Sigmoid colon (tissue), 4 donors: ENCODE measurements at regions not wholly inside any gene's neighbourhood (a gene's known extent, or its start where the extent isn't known, plus 50 kb on each side); places are given as distances from the start of the nearest gene placed in this dataset.

Experiments
- EP300 ChIP-seq, 4 donors: sonication (generic); formaldehyde crosslinking; IDR thresholded peaks; one replicate each; pipeline ENCODE4 v1.6.1; 2017; ENCODE audit warnings: antibody characterized with exemption in 4 of 4
- POLR2A ChIP-seq, 2 donors: fragments of 450-650 bp; IDR thresholded peaks; one replicate each; pipeline ENCODE4 v1.6.1; 2016; ENCODE audit warnings: antibody characterized with exemption in 2 of 2, mild to moderate bottlenecking in 2 of 2, moderate library complexity in 2 of 2
- POLR2AphosphoS5 ChIP-seq, 4 donors: sonication (generic); formaldehyde crosslinking; IDR thresholded peaks; one replicate each; pipeline ENCODE4 v1.6.1; 2017; ENCODE audit warnings: antibody characterized with exemption in 4 of 4
- TF ChIP-seq, protein P1 (sequence below), 4 experiments: fragments of 450-650 bp in 3 of 4; fragments of 200-600 bp in 1 of 4; IDR thresholded peaks; one replicate each; pipeline ENCODE4 v1.5.1; 2016 to 2019; ENCODE audit warnings: antibody characterized with exemption in 4 of 4, mild to moderate bottlenecking in 3 of 4, moderate library complexity in 2 of 4

DNA sequence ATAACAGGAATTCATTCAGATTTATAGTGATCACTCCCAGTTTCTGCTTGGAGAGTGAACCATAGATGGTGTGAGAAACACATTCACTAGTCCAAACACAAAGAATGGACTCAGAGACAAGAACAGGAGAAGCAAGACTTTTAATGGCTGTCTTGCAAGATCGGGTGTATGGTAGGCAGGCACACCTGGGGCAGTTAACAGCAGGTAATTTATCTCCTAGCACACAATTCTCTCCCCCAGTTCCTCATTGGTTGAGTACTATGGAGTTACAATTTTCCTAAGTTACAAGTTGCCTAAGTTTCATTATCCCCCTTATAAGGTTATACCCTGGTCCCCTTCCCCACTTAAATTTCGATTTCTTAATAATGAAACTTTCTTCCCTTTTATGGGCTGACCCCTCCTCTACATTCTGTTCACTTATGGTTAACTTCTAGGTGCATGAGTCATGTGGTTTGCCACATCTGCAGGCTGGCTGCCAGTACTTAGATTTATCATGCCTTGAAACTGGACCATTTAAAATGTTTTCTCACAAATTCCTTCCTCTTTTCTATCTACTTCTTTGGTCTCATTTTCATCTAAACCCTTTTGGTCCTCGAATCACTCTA lies 623.3 kb downstream of the HINT1 start:
- TF ChIP-seq, protein P1, sequence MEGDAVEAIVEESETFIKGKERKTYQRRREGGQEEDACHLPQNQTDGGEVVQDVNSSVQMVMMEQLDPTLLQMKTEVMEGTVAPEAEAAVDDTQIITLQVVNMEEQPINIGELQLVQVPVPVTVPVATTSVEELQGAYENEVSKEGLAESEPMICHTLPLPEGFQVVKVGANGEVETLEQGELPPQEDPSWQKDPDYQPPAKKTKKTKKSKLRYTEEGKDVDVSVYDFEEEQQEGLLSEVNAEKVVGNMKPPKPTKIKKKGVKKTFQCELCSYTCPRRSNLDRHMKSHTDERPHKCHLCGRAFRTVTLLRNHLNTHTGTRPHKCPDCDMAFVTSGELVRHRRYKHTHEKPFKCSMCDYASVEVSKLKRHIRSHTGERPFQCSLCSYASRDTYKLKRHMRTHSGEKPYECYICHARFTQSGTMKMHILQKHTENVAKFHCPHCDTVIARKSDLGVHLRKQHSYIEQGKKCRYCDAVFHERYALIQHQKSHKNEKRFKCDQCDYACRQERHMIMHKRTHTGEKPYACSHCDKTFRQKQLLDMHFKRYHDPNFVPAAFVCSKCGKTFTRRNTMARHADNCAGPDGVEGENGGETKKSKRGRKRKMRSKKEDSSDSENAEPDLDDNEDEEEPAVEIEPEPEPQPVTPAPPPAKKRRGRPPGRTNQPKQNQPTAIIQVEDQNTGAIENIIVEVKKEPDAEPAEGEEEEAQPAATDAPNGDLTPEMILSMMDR (IDR thresholded peaks at IDR 0.05) = no peak
- no peak for TF ChIP-seq POLR2AphosphoS5 (IDR thresholded peaks at IDR 0.05)
- no peak for TF ChIP-seq POLR2A (IDR thresholded peaks at IDR 0.05)
- TF ChIP-seq EP300 (IDR thresholded peaks at IDR 0.05) = no peak
